Caco-2 (cell line): ENCODE measurements at regions not wholly inside any gene's neighbourhood (a gene's known extent, or its start where the extent isn't known, plus 50 kb on each side); places are given as distances from the start of the nearest gene placed in this dataset.

Experiments used
- BruUV-seq: library from RNA; stranded (reverse); fragments of 400-500 nt; replicated peaks from 2 replicates; lab custom pipeline; 2021; lab: Mats Ljungman, UMichigan
- CTCF ChIA-PET: fragments of 300-600 bp; sonication (Branson Sonifier 250); formaldehyde crosslinking; loops from one replicate; lab custom pipeline; 2022; ENCODE audit warnings: antibody characterized with exemption; lab: Charles Lee
- POLR2A ChIA-PET: fragments of 300-600 bp; sonication (Branson Sonifier 250); formaldehyde crosslinking; loops from one replicate; lab custom pipeline; 2022; ENCODE audit warnings: antibody characterized with exemption; lab: Charles Lee
- DNase-seq, 2 experiments: peaks; one replicate each; pipeline versions ENCODE4 v3.0.0 to v3.0.0-alpha.2; 2020 to 2022
- H3K27me3 ChIP-seq: replicated peaks from 2 replicates; pipeline ENCODE4 v1.6.0; 2011; ENCODE audit warnings: low read length; ENCODE audit not compliant: control insufficient read depth, insufficient read depth
- H3K36me3 ChIP-seq: 2 replicates; pipeline ENCODE4 v1.5.1; 2011; ENCODE audit warnings: low read length; ENCODE audit not compliant: control insufficient read depth, insufficient read depth
- H3K4me1 ChIP-seq: fragments of 250-450 bp; sonication (Bioruptor Pico); 2 replicates; pipeline ENCODE4 v1.5.1; 2020; ENCODE audit warnings: mild to moderate bottlenecking
- H3K4me3 ChIP-seq: 2 replicates; pipeline ENCODE4 v1.5.1; 2011; ENCODE audit warnings: low read depth, mild to moderate bottlenecking, control low read depth, low read length
- H3K9me3 ChIP-seq: fragments of 250-450 bp; sonication (Bioruptor Pico); 2 replicates; pipeline ENCODE4 v1.5.1; 2020; ENCODE audit warnings: mild to moderate bottlenecking, moderate library complexity
- H3K27ac Mint-ChIP-seq: one replicate; pipeline ENCODE4 v1.8.0; 2022; ENCODE audit warnings: mixed read lengths; ENCODE audit not compliant: unreplicated experiment
- H3K27me3 Mint-ChIP-seq: one replicate; pipeline ENCODE4 v1.8.0; 2022; ENCODE audit warnings: mixed read lengths; ENCODE audit not compliant: insufficient read depth, unreplicated experiment
- H3K36me3 Mint-ChIP-seq: one replicate; pipeline ENCODE4 v1.8.0; 2022; ENCODE audit warnings: mild to moderate bottlenecking, mixed read lengths; ENCODE audit not compliant: insufficient read depth, unreplicated experiment
- H3K4me1 Mint-ChIP-seq: one replicate; pipeline ENCODE4 v1.8.0; 2022; ENCODE audit warnings: low read depth, mixed read lengths; ENCODE audit not compliant: unreplicated experiment
- H3K4me3 Mint-ChIP-seq: one replicate; pipeline ENCODE4 v1.8.0; 2022; ENCODE audit warnings: mild to moderate bottlenecking, moderate library complexity, mixed read lengths; ENCODE audit not compliant: unreplicated experiment
- H3K9me3 Mint-ChIP-seq: one replicate; pipeline ENCODE4 v1.8.0; 2022; ENCODE audit warnings: mixed read lengths; ENCODE audit not compliant: unreplicated experiment
- intact Hi-C: fragments of 100-400 bp; cut with micrococcal nuclease; formaldehyde crosslinking; loops from one replicate; pipeline ENCODE4 v1.10.0; 2022; ENCODE audit not compliant: unreplicated experiment
- TF ChIP-seq, protein P1 (sequence below), 2 experiments: fragments of 200-600 bp in 1 of 2; IDR thresholded peaks; 1 replicate in 1 of 2; 2 replicates in 1 of 2; pipeline versions ENCODE4 v1.5.1 to v1.8.0; 2011 to 2022; ENCODE audit warnings: antibody characterized with exemption in 1 of 2, control low read depth in 1 of 2, inconsistent platforms in 1 of 2, low read depth in 1 of 2, low read length in 1 of 2, mild to moderate bottlenecking in 1 of 2, moderate library complexity in 1 of 2; ENCODE audit not compliant: insufficient read depth in 1 of 2, severe bottlenecking in 1 of 2, unreplicated experiment in 1 of 2

DNA sequence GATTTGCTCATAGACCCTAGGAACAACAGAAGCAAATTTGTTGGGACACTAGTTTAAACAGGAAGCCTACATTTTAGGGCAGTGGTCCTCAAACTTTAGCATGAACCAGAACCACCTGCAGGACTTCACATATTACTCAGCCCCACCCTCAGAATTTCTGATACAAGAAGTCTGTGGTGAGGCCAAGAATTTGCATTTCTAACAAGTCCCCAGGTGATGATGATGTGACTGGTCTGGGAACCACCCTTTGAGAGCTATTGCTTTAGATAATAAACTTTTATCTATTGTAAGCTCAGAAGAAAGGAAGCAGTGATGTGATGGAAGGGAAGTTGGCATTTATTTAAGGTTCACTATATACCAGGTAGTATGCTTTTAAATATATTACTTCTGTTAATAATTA lies 194.0 kb downstream of the FAM181B start:
- intact Hi-C loops = no loop called here
- no peak for DNase-seq
- no TSS peak for BruUV-seq
- Mint-ChIP-seq H3K27me3 (peaks cover 4% of the 10 kb centered on the region), H3K27ac (no peak overlapping the region), H3K9me3 (no peaks in the 10 kb centered on the region), H3K4me1 (no peaks in the 10 kb centered on the region), H3K36me3 (no peaks in the 10 kb centered on the region), H3K4me3 (no peak overlapping the region)
- Histone ChIP-seq H3K9me3 (no peaks in the 10 kb centered on the region), H3K27me3 (no peaks in the 10 kb centered on the region), H3K36me3 (no peaks in the 10 kb centered on the region), H3K4me3 (no peak overlapping the region), H3K4me1 (no peaks in the 10 kb centered on the region)
- ChIA-PET POLR2A (no interaction called here), CTCF (no interaction called here)
- TF ChIP-seq, protein P1, sequence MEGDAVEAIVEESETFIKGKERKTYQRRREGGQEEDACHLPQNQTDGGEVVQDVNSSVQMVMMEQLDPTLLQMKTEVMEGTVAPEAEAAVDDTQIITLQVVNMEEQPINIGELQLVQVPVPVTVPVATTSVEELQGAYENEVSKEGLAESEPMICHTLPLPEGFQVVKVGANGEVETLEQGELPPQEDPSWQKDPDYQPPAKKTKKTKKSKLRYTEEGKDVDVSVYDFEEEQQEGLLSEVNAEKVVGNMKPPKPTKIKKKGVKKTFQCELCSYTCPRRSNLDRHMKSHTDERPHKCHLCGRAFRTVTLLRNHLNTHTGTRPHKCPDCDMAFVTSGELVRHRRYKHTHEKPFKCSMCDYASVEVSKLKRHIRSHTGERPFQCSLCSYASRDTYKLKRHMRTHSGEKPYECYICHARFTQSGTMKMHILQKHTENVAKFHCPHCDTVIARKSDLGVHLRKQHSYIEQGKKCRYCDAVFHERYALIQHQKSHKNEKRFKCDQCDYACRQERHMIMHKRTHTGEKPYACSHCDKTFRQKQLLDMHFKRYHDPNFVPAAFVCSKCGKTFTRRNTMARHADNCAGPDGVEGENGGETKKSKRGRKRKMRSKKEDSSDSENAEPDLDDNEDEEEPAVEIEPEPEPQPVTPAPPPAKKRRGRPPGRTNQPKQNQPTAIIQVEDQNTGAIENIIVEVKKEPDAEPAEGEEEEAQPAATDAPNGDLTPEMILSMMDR (IDR thresholded peaks at IDR 0.05; ENCODE audit: insufficient read depth in 1 of 2, low read depth in 1 of 2, low read length in 1 of 2, severe bottlenecking in 1 of 2, unreplicated experiment in 1 of 2) = no peak

DNA sequence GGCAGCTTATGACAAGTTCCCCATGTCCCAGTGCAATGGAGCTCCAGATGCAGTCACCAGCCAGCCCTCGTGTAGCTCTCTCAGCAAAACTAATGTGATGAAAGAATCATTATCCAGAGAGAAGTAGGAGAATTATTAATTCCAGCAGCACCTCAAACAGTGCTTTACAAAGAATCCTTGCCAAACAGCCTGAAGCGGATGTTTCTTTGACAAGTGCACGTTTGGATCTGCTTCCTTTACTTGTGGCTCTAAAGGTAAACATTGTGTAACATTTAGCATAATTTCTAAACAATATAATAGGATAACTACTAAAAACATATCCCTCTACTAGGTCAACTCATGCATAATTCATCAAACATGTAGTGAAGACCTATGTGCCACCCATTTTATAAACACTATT lies 197.0 kb downstream of the FAM181B start:
- intact Hi-C loops = no loop called here
- Histone ChIP-seq H3K4me1 (no peaks in the 10 kb centered on the region), H3K9me3 (no peaks in the 10 kb centered on the region), H3K4me3 (no peak overlapping the region), H3K36me3 (no peaks in the 10 kb centered on the region), H3K27me3 (no peaks in the 10 kb centered on the region)
- TF ChIP-seq, protein P1 (IDR thresholded peaks at IDR 0.05; ENCODE audit: insufficient read depth in 1 of 2, low read depth in 1 of 2, low read length in 1 of 2, severe bottlenecking in 1 of 2, unreplicated experiment in 1 of 2) = no peak
- H3K9me3 Mint-ChIP-seq = no peaks in the 10 kb centered on the region
- H3K4me1 Mint-ChIP-seq = no peaks in the 10 kb centered on the region
- POLR2A ChIA-PET = no interaction called here
- BruUV-seq = no TSS peak
- H3K36me3 Mint-ChIP-seq = no peaks in the 10 kb centered on the region
- DNase-seq = no peak
- no peak overlapping the region for H3K4me3 Mint-ChIP-seq
- no peak overlapping the region for H3K27ac Mint-ChIP-seq
- H3K27me3 Mint-ChIP-seq = peaks cover 2% of the 10 kb centered on the region
- CTCF ChIA-PET = no interaction called here

DNA sequence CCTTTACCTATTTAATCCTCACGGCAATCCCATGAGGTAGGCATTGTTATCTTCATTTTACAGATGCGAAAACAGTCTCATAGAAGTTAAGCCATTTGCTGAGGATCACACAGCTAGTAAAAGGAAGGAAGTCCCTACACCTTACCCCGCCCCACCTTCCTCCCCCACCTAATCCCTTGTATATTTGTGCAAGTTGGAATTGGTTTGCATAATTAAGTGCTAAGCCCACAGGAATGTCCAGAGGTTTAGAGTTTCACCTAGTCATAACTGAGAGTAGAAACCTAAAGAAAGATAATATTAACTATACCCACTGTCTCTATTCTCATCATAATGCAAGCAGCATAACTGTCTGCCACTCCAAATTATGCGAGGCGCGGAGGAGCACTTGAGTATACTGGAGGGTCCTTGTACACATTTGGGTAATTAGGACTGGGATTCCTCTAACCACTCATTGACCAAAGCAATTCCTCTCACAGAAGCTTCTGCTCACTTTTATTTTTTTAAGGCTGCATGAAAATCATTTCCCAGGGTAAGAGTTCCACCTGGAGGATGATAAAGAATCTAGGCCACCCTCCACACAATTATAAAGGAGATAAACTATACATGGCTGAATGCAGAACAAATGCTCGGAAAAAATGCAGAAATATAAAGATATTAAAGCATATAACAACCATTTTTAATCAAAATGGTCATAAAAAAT lies 199.9 kb downstream of the FAM181B start:
- ChIA-PET CTCF (interaction anchor here (1.0 kb wide), 1 partner anchor 162 kb away, joined by 3 read pairs; no protein-coding TSS in a partner anchor), POLR2A (no interaction called here)
- no peak overlapping the region for H3K4me3 ChIP-seq
- BruUV-seq = no TSS peak
- no peaks in the 10 kb centered on the region for H3K9me3 ChIP-seq
- Mint-ChIP-seq H3K27ac (no peak overlapping the region), H3K4me1 (no peaks in the 10 kb centered on the region), H3K36me3 (no peaks in the 10 kb centered on the region), H3K9me3 (no peaks in the 10 kb centered on the region), H3K4me3 (no peak overlapping the region), H3K27me3 (peaks cover 2% of the 10 kb centered on the region)
- TF ChIP-seq, protein P1 (IDR thresholded peaks at IDR 0.05; ENCODE audit: insufficient read depth in 1 of 2, low read depth in 1 of 2, low read length in 1 of 2, severe bottlenecking in 1 of 2, unreplicated experiment in 1 of 2) = no peak
- DNase-seq = no peak
- no peaks in the 10 kb centered on the region for H3K36me3 ChIP-seq
- no peaks in the 10 kb centered on the region for H3K27me3 ChIP-seq
- intact Hi-C loops = loop anchor here (1.0 kb wide), 1 partner anchor 218 kb away; no protein-coding TSS in a partner anchor
- no peaks in the 10 kb centered on the region for H3K4me1 ChIP-seq
